ENCODE measurements at regions not wholly inside any gene's neighbourhood (a gene's known extent, or its start where the extent isn't known, plus 50 kb on each side); places are given as distances from the start of the nearest gene placed in this dataset.
"Not testable (repeated sequence)": the region's sequence is repeated elsewhere in the genome, so short reads cannot be mapped to it uniquely, and the experiment has no call there.

- Histone ChIP-seq H3K27ac (no peak overlapping the region), H3K4me3 (no peak overlapping the region), H3K36me3 (no peaks in the 10 kb centered on the region), H3K27me3 (replicated peaks; ENCODE audit: insufficient read depth) (no peaks in the 10 kb centered on the region), H3K4me1 (ENCODE audit: control insufficient read depth in 1 of 2, low read depth in 2 of 2) (peaks cover 0 to 10% of the 10 kb centered on the region in 2 donors), H3K9me3 (no peaks in the 10 kb centered on the region)
- no peak for TF ChIP-seq CTCF (IDR thresholded peaks at IDR 0.05)
- no peak for DNase-seq (ENCODE audit: low spot score)
- ATAC-seq (ENCODE audit: insufficient number of reproducible peaks, low FRiP score, low read depth): no peak
Measured at GRCh38 chr2:8612734-8613179, 69.1 kb upstream of the ID2 start.

- not testable (repeated sequence) for H3K36me3 ChIP-seq; DNase-seq (ENCODE audit: low spot score); H3K27me3 ChIP-seq (replicated peaks; ENCODE audit: insufficient read depth); H3K4me1 ChIP-seq (ENCODE audit: control insufficient read depth in 1 of 2, low read depth in 2 of 2); H3K4me3 ChIP-seq; H3K27ac ChIP-seq; H3K9me3 ChIP-seq; ATAC-seq (ENCODE audit: insufficient number of reproducible peaks, low FRiP score, low read depth)
Measured at GRCh38 chr2:8613207-8613999, 68.5 kb upstream of the ID2 start.

- ATAC-seq (ENCODE audit: insufficient number of reproducible peaks, low FRiP score, low read depth) (no peak), DNase-seq (ENCODE audit: low spot score) (no peak)
- H3K27me3 ChIP-seq (replicated peaks; ENCODE audit: insufficient read depth): no peaks in the 10 kb centered on the region
- H3K4me1 ChIP-seq (ENCODE audit: control insufficient read depth in 1 of 2, low read depth in 2 of 2): no peaks in the 10 kb centered on the region
- H3K36me3 ChIP-seq: no peaks in the 10 kb centered on the region
- no peaks in the 10 kb centered on the region for H3K9me3 ChIP-seq
- H3K4me3 ChIP-seq: no peak overlapping the region
- TF ChIP-seq CTCF (IDR thresholded peaks at IDR 0.05): no peak
- no peak overlapping the region for H3K27ac ChIP-seq
Measured at GRCh38 chr2:8614646-8615045, 67.2 kb upstream of the ID2 start.

GRCh38 chr2:8615252-8615575, 66.6 kb upstream of the ID2 start:
- Histone ChIP-seq H3K4me3 (no peak overlapping the region), H3K4me1 (ENCODE audit: control insufficient read depth in 1 of 2, low read depth in 2 of 2) (no peaks in the 10 kb centered on the region), H3K9me3 (no peaks in the 10 kb centered on the region), H3K27me3 (replicated peaks; ENCODE audit: insufficient read depth) (no peaks in the 10 kb centered on the region), H3K36me3 (no peaks in the 10 kb centered on the region), H3K27ac (no peak overlapping the region)
- DNase-seq (ENCODE audit: low spot score) (no peak), ATAC-seq (ENCODE audit: insufficient number of reproducible peaks, low FRiP score, low read depth) (no peak)
- TF ChIP-seq CTCF (IDR thresholded peaks at IDR 0.05): no peak

- Histone ChIP-seq H3K9me3 (no peaks in the 10 kb centered on the region), H3K27ac (no peak overlapping the region), H3K4me1 (ENCODE audit: control insufficient read depth in 1 of 2, low read depth in 2 of 2) (no peaks in the 10 kb centered on the region), H3K36me3 (no peaks in the 10 kb centered on the region), H3K27me3 (replicated peaks; ENCODE audit: insufficient read depth) (no peaks in the 10 kb centered on the region), H3K4me3 (no peak overlapping the region)
- no peak for TF ChIP-seq CTCF (IDR thresholded peaks at IDR 0.05)
- ATAC-seq (ENCODE audit: insufficient number of reproducible peaks, low FRiP score, low read depth): no peak
- no peak for DNase-seq (ENCODE audit: low spot score)
Measured at GRCh38 chr2:8615576-8616281, 66.1 kb upstream of the ID2 start.

Data from thoracic aorta (tissue), 2 donors.